ENCODE measurements at regions not wholly inside any gene's neighbourhood (a gene's known extent, or its start where the extent isn't known, plus 50 kb on each side); places are given as distances from the start of the nearest gene placed in this dataset.
"Not testable (repeated sequence)": the region's sequence is repeated elsewhere in the genome, so short reads cannot be mapped to it uniquely, and the experiment has no call there.

DNA sequence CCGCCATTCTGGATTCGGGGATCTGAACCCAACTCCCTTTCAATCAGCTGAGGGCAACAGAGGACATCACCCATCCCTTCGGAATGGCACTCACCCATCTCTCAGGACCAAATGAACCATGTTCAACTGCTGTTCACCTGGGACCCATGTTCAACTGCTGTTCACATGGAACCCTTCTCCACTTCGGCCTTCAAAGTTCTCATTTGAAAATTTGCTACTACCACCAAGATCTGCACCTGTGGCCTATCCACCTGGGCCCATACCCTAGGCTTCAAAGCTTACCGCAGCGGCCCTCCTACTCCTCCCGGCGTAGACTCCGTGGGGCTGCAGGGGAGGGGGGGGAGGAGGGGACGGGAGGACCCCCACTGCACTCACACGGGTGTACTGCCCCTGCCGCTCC is 119.2 kb upstream of the ANKRD30BL start:
- Mint-ChIP-seq H3K4me3 (no peak overlapping the region), H3K36me3 (ENCODE audit: low read depth) (no peaks in the 10 kb centered on the region), H3K27ac (no peak overlapping the region), H3K9me3 (peaks cover 3% of the 10 kb centered on the region), H3K27me3 (peaks cover 4% of the 10 kb centered on the region), H3K4me1 (ENCODE audit: low read depth) (no peaks in the 10 kb centered on the region)
- no peak for DNase-seq

DNA sequence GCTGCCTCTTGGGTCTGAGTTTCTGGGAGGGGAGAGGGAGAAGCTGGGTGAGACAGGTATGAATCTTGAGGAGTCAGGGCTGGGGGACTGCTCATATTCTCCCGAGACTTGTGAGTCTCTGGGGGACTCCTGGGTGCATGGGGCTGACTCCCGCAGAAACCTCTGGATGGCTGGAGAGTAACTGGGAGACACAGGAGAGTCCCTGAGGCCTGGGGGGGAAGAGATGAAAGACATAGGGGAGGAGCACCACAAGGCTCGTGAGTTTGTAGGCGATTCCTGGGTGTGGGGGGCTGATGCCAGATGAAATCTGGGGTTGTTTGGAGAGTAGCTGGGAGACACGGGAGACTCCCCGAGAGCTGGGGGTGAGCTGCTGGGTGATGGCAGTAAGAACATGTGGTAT is 120.4 kb upstream of the ANKRD30BL start:
- H3K27ac Mint-ChIP-seq; H3K27me3 Mint-ChIP-seq; H3K36me3 Mint-ChIP-seq (ENCODE audit: low read depth); DNase-seq; H3K4me3 Mint-ChIP-seq; H3K9me3 Mint-ChIP-seq; H3K4me1 Mint-ChIP-seq (ENCODE audit: low read depth): not testable (repeated sequence)

DNA sequence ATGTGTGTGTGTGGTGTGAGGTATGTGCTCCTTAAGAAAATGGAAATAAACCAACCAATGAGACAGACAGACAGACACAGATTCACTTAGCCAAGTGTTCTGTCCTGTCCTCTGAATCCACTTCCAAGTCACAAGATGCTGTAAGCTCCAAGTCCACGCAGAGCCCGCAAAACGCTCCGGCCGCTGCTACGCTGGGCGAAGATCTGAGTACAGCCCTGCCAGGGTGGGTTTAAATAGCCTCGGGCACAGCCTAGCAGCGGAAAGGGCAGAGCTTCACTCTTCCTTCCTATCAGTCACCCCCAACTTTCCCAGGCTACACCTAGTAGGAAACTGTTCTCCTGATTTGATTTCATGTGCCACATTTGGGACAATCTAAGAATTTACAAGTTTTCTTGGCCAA is 121.2 kb upstream of the ANKRD30BL start:
- Mint-ChIP-seq H3K27me3 (peaks cover 4% of the 10 kb centered on the region), H3K4me1 (ENCODE audit: low read depth) (no peaks in the 10 kb centered on the region), H3K27ac (no peak overlapping the region), H3K36me3 (ENCODE audit: low read depth) (no peaks in the 10 kb centered on the region), H3K4me3 (no peak overlapping the region), H3K9me3 (peaks cover 1% of the 10 kb centered on the region)
- no peak for DNase-seq

DNA sequence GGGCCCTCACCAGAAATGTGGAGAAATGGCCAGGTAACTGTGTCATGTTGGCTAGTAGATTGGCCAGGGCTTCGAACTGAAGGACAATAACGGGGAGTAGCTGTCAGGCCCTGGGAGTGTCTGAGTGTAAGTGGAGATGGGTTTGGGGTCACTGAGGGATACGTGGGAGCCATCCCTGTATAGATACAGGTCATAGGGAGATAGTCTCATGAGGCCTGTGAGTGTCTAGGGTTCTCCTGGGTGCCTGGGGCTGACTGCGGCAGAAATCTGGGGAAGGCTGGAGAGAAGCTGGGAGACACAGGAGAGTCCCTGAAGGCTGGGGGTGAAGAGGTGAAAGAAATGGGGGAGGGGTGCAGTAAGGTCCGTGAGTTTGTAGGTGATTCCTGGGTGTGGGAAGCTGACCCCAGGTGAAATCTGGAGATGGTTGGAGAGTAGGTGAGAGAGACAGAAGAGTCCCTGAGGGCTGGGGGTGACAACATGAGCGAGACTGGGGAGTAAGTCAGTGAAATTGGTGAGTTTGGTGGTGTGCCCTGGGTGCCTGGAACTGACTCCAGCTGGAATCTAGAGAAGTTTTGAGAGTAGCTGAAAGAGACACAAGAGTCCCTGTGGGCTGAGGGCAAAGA is 124.6 kb upstream of the ANKRD30BL start:
- H3K27me3 Mint-ChIP-seq; H3K9me3 Mint-ChIP-seq; H3K4me1 Mint-ChIP-seq (ENCODE audit: low read depth); H3K27ac Mint-ChIP-seq; H3K4me3 Mint-ChIP-seq; DNase-seq; H3K36me3 Mint-ChIP-seq (ENCODE audit: low read depth): not testable (repeated sequence)

DNA sequence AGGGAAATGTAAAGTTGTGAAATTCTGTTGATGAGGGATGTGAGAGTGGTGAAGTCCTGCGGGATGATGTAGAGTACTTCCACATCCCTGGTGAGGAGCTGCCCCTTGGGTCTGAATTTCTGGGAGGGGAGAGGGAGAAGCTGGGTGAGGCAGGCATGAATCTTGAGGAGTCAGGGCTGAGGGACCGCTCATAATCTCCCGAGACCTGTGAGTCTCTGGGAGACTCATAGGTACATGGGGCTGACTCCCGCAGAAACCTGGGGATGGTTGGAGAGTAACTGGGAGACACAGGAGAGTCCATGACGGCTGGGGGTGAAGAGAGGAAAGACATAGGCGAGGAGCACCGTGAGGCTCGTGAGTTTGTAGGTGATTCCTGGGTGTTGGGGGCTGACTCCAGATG is 126.2 kb upstream of the ANKRD30BL start:
- not testable (repeated sequence) for H3K36me3 Mint-ChIP-seq (ENCODE audit: low read depth); DNase-seq; H3K4me1 Mint-ChIP-seq (ENCODE audit: low read depth)

DNA sequence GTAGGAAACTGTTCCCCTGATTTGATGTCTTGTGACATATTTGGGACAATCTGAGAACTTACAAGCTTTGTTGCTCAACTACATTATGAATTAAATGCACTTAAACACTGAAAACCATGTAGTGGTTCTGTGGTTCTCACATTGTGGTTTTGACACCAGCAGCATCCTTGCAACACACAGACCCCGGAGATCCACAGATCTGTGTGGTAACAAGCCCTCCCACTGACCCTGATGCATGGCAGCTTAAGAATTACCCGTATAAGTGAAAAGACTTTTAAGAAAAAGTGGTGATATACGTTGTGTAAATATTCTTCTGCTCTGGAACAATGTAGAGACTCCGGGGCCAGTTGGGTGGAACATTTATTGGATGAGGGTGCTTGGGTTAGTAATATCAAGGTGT is 127.4 kb upstream of the ANKRD30BL start:
- not testable (repeated sequence) for H3K27me3 Mint-ChIP-seq; H3K4me1 Mint-ChIP-seq (ENCODE audit: low read depth); H3K36me3 Mint-ChIP-seq (ENCODE audit: low read depth); DNase-seq; H3K27ac Mint-ChIP-seq; H3K4me3 Mint-ChIP-seq; H3K9me3 Mint-ChIP-seq

More for the DNA sequence above, 126.2 kb upstream of the ANKRD30BL start:
- not testable (repeated sequence) for H3K4me3 Mint-ChIP-seq, H3K9me3 Mint-ChIP-seq, H3K27me3 Mint-ChIP-seq, H3K27ac Mint-ChIP-seq

DNA sequence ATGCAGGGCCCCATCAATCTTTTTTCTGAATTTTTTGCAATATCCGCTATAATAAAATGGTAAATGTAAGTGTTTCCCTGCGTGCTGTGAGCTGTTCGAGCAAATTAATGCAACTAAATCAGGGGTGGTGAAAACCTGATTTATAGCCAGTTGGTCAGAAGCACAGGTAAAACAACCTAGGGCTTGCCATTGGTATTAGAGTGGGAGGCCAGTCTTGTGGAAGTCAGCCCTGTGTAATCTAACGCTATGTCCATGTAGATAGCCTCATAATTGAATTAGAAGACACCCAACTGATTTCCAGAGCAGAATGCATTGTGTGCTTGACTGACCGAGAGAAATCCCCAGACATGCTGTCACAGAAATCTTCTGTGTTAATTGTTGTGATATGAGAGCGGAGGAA is 126.8 kb upstream of the GPR39 start:
- DNase-seq, result not testable (repeated sequence)

DNA sequence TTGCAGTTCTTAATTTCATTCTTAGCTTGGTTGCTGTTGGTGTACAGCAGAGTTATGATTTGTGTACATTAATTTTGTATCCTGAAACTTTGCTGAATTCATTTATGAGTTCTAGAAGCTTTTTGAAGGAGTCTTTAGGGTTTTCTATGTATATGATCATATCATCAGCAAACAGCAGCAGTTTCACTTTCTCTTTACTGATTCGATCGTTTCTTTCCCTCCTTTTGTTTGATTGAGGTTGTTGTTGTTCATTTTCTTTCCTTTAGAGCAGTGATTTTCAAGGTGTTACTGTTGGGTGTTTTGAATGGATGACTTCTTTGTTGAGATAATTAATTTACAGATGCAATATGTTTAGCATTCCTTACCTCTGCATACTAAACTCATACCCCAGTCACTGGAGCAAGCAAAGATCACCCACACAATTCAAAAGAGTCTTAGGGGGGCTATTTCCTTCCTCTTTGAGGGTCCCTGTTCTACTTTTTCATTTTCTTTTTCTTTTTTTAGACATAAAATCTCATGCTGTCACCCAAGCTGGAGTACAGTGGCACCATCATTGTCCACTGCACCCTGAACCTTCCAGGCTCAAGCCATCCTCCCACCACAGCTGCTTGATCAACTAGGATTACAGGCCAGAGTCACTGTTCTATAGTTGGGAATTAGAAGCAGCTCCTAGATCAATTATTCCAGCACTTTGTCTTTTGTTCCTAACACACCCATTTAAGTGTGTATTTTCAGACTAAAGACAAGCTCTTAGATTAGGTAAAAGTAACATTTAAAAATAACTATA is 115.8 kb upstream of the GPR39 start:
- not testable (repeated sequence) for DNase-seq; H3K9me3 Mint-ChIP-seq; H3K4me1 Mint-ChIP-seq (ENCODE audit: low read depth); H3K36me3 Mint-ChIP-seq (ENCODE audit: low read depth); H3K27me3 Mint-ChIP-seq; H3K27ac Mint-ChIP-seq
- peak overlapping the region; percentile 54 for H3K4me3 Mint-ChIP-seq

More for the DNA sequence above, 126.8 kb upstream of the GPR39 start:
- H3K9me3 Mint-ChIP-seq; H3K27ac Mint-ChIP-seq; H3K27me3 Mint-ChIP-seq; H3K4me3 Mint-ChIP-seq; H3K36me3 Mint-ChIP-seq (ENCODE audit: low read depth); H3K4me1 Mint-ChIP-seq (ENCODE audit: low read depth): not testable (repeated sequence)

DNA sequence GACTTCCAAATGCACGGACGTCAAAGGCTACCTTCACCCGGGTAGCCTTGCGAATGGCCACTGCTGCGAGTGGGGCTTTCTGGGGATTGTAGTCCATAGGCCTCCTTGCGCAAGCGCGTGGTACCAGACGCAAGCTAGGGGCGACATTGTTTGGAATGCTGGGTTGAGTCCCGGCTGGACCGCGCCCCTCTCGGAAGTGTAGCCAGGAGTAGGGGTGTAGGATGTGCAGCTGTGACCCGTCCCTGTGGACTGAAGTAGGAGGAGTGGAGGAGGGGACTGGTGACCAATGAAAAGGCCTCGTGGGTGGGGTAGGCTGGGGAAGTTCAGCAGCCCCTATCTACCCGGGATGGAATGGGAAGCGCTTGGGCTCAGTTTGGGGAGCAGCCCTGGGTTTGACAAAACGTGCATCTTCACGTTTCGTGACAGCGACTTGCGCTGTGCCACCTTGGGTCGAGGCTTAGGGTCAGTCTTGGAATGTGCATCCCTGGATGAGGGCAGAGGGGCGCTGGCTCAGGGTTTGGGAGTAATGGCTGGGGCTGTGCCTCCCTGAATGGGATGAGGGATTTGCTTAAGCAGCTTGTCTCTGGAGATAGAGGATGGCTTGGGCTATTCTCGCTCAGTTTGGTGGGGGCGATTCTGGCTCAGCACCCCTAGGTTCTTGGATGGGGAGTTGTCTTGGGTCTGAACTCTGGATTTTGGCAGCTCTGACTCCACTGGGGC is 111.8 kb upstream of the GPR39 start:
- H3K4me1 Mint-ChIP-seq (ENCODE audit: low read depth); H3K36me3 Mint-ChIP-seq (ENCODE audit: low read depth); DNase-seq; H3K27ac Mint-ChIP-seq; H3K9me3 Mint-ChIP-seq; H3K4me3 Mint-ChIP-seq: not testable (repeated sequence)
- peaks cover 15% of the 10 kb centered on the region for H3K27me3 Mint-ChIP-seq

DNA sequence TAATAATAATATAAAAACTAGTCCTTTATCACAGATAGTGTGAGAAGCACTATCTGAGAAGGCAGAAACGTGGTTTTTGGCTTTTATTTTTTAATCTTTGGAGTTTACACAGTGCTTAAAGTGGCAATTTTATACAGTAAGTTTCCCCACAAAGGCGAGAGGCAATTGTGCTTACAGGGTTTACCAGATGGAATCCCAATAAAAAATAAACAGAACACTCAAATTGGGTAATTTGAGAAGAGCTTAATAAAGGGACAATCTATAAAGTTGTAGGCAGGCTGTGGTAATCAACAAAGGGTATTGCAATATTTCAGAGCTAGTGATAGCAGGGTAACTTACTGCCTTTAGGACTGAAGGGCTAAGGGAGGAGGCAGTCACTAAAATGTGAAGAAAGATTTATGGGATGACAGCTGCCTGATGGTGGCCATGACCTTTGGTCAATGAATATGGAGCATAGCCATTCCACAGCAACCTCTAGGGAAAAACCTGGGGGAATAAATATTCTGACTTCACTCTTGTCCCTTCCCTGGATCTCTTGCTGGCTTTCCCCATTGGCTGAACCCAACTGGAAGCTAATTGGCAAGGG is 108.9 kb upstream of the GPR39 start:
- H3K4me1 Mint-ChIP-seq (ENCODE audit: low read depth); H3K36me3 Mint-ChIP-seq (ENCODE audit: low read depth); H3K4me3 Mint-ChIP-seq; DNase-seq; H3K9me3 Mint-ChIP-seq; H3K27ac Mint-ChIP-seq: not testable (repeated sequence)
- H3K27me3 Mint-ChIP-seq, result peaks cover 16% of the 10 kb centered on the region

DNA sequence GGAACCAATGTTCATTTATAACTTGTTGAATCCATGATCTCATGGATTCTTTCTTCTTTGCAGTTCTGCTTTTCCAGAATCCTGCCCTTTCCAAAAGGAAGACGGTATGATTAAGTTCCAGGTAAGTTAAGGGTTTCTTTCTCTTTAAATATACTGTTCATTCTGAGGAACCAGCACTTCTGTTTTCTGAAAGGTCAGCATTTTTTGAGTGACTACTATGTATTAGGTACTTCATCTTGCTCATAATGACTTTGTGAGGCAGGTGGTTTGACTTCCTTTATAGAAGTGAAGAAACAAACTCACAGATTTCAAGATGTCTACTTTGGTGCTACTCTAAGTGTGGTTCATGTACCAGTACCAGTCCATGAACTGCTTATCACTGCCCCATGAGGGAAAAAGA is 107.4 kb upstream of the GPR39 start:
- not testable (repeated sequence) for DNase-seq; H3K27ac Mint-ChIP-seq; H3K36me3 Mint-ChIP-seq (ENCODE audit: low read depth); H3K4me3 Mint-ChIP-seq; H3K9me3 Mint-ChIP-seq; H3K4me1 Mint-ChIP-seq (ENCODE audit: low read depth)
- peaks cover 16% of the 10 kb centered on the region for H3K27me3 Mint-ChIP-seq

DNA sequence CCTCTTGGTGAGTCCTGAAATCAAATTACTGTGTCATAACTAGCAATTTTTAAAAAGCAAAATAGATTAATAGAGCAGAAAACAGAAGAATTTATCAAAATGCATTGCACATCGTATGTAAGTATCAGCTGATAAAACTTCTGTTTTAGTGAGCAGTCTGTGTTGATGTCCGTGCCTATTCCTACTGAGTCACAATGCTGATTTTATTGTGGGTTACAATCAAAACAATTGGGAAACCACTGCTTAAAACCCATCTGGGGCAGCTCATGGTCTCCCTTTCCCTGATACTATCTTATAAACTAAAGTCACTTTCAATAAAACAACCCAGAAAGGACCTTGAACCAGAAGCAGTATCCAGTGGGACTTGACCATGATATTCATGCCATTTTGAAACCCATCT is 101.1 kb upstream of the GPR39 start:
- DNase-seq; H3K4me3 Mint-ChIP-seq; H3K27me3 Mint-ChIP-seq; H3K36me3 Mint-ChIP-seq (ENCODE audit: low read depth); H3K9me3 Mint-ChIP-seq; H3K27ac Mint-ChIP-seq; H3K4me1 Mint-ChIP-seq (ENCODE audit: low read depth): not testable (repeated sequence)

DNA sequence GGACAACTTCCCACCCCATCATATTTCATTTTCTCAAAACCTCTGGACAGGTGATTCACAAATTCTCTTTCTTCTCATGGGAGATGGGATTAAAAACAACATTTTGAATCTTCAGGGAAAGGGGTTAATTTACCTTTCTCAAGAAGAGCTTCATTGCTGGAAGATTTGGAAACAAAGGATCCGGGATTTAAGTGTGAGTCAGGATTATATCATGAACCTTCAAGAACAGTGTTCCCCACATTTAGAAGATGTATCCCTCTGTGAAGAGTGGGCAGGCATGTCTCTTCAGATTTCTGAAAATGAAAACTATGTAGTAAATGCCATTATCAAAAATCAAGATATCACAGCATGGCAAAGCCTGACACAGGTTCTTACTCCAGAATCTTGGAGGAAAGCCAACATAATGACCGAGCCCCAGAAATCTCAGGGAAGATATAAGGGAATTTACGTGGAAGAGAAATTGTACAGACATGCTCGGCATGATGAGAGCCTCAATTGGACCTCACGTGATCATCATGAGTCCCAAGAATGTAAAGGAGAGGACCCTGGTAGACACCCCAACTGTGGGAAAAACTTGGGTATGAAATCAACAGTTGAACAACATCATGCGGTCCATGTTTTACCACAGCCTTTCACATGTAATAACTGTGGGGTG is 99.5 kb upstream of the GPR39 start:
- not testable (repeated sequence) for H3K9me3 Mint-ChIP-seq; H3K27ac Mint-ChIP-seq; H3K4me1 Mint-ChIP-seq (ENCODE audit: low read depth); H3K4me3 Mint-ChIP-seq; H3K27me3 Mint-ChIP-seq; DNase-seq; H3K36me3 Mint-ChIP-seq (ENCODE audit: low read depth)

DNA sequence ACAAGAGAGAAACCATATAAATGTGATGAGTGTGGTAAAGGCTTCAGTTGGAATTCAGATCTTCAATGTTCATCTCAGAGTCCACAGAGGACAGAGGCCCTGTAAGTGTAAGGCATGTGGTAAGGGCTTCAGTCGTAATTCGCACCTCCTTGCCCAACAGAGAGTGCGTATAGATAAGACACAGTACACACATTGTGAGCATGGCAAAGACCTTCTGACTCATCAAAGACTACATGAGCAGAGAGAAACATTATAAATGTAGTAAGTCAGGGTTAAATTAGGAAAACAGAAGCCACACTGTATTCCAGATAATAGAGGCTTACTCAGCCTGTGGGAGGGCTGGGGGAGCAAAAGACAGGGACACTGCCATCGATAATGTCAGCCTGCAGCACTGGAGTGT is 98.1 kb upstream of the GPR39 start:
- not testable (repeated sequence) for H3K36me3 Mint-ChIP-seq (ENCODE audit: low read depth); DNase-seq; H3K4me1 Mint-ChIP-seq (ENCODE audit: low read depth); H3K27me3 Mint-ChIP-seq; H3K27ac Mint-ChIP-seq; H3K9me3 Mint-ChIP-seq; H3K4me3 Mint-ChIP-seq
